ENCODE measurements at regions not wholly inside any gene's neighbourhood (a gene's known extent, or its start where the extent isn't known, plus 50 kb on each side); places are given as distances from the start of the nearest gene placed in this dataset.

- Histone ChIP-seq H3K9me2 (replicated peaks; ENCODE audit: control insufficient read depth, low read length) (no peaks in the 10 kb centered on the region), H3F3A (ENCODE audit: control insufficient read depth, insufficient read depth) (no peaks in the 10 kb centered on the region), H3K9me3 (ENCODE audit: control insufficient read depth, insufficient read depth, low read length) (no peaks in the 10 kb centered on the region), H3K4me3 (ENCODE audit: low read length) (no peak overlapping the region), H3K27me3 (ENCODE audit: control insufficient read depth, low read length) (no peaks in the 10 kb centered on the region), H3K4me2 (ENCODE audit: low read length) (no peak overlapping the region), H4K20me1 (ENCODE audit: control insufficient read depth, insufficient read depth, low read depth, low read length) (no peaks in the 10 kb centered on the region), H3K4me1 (ENCODE audit: control insufficient read depth, low read length) (no peaks in the 10 kb centered on the region), H3K79me2 (ENCODE audit: control insufficient read depth, low read length) (no peaks in the 10 kb centered on the region), H3K36me3 (ENCODE audit: control insufficient read depth, low read length) (no peaks in the 10 kb centered on the region), H3K27ac (ENCODE audit: low read depth, low read length) (no peak overlapping the region)
- TF ChIP-seq CTCF (IDR thresholded peaks at IDR 0.05; ENCODE audit: low read depth, low read length, poor library complexity, severe bottlenecking) (no peak), EZH2phosphoT487 (IDR thresholded peaks at IDR 0.05; ENCODE audit: borderline replicate concordance, low read length) (no peak)
Observed at GRCh38 chr2:120677221-120677620, 58.4 kb upstream of the GLI2 start.

- no peaks in the 10 kb centered on the region for H3F3A ChIP-seq (ENCODE audit: control insufficient read depth, insufficient read depth)
- no peaks in the 10 kb centered on the region for H3K4me1 ChIP-seq (ENCODE audit: control insufficient read depth, low read length)
- no peak overlapping the region for H3K4me3 ChIP-seq (ENCODE audit: low read length)
- H3K9me3 ChIP-seq (ENCODE audit: control insufficient read depth, insufficient read depth, low read length), result no peaks in the 10 kb centered on the region
- no peaks in the 10 kb centered on the region for H3K36me3 ChIP-seq (ENCODE audit: control insufficient read depth, low read length)
- TF ChIP-seq CTCF (IDR thresholded peaks at IDR 0.05; ENCODE audit: low read depth, low read length, poor library complexity, severe bottlenecking) (no peak), EZH2phosphoT487 (IDR thresholded peaks at IDR 0.05; ENCODE audit: borderline replicate concordance, low read length) (no peak)
- no peak overlapping the region for H3K4me2 ChIP-seq (ENCODE audit: low read length)
- H3K27me3 ChIP-seq (ENCODE audit: control insufficient read depth, low read length), result no peaks in the 10 kb centered on the region
- no peaks in the 10 kb centered on the region for H4K20me1 ChIP-seq (ENCODE audit: control insufficient read depth, insufficient read depth, low read depth, low read length)
- H3K27ac ChIP-seq (ENCODE audit: low read depth, low read length), result no peak overlapping the region
- H3K9me2 ChIP-seq (replicated peaks; ENCODE audit: control insufficient read depth, low read length), result no peaks in the 10 kb centered on the region
- H3K79me2 ChIP-seq (ENCODE audit: control insufficient read depth, low read length), result no peaks in the 10 kb centered on the region
Observed at GRCh38 chr2:120677696-120678247, 57.9 kb upstream of the GLI2 start.

GRCh38 chr2:120678251-120678650, 57.4 kb upstream of the GLI2 start:
- Histone ChIP-seq H3K4me2 (ENCODE audit: low read length) (no peak overlapping the region), H4K20me1 (ENCODE audit: control insufficient read depth, insufficient read depth, low read depth, low read length) (no peaks in the 10 kb centered on the region), H3K9me2 (replicated peaks; ENCODE audit: control insufficient read depth, low read length) (no peaks in the 10 kb centered on the region), H3K4me3 (ENCODE audit: low read length) (no peak overlapping the region), H3K36me3 (ENCODE audit: control insufficient read depth, low read length) (no peaks in the 10 kb centered on the region), H3K9me3 (ENCODE audit: control insufficient read depth, insufficient read depth, low read length) (no peaks in the 10 kb centered on the region), H3K27me3 (ENCODE audit: control insufficient read depth, low read length) (no peaks in the 10 kb centered on the region), H3F3A (ENCODE audit: control insufficient read depth, insufficient read depth) (no peaks in the 10 kb centered on the region), H3K79me2 (ENCODE audit: control insufficient read depth, low read length) (no peaks in the 10 kb centered on the region), H3K4me1 (ENCODE audit: control insufficient read depth, low read length) (no peaks in the 10 kb centered on the region), H3K27ac (ENCODE audit: low read depth, low read length) (no peak overlapping the region)
- TF ChIP-seq CTCF (IDR thresholded peaks at IDR 0.05; ENCODE audit: low read depth, low read length, poor library complexity, severe bottlenecking) (no peak), EZH2phosphoT487 (IDR thresholded peaks at IDR 0.05; ENCODE audit: borderline replicate concordance, low read length) (no peak)
